HEK293 (cell line): ENCODE measurements at regions not wholly inside any gene's neighbourhood (a gene's known extent, or its start where the extent isn't known, plus 50 kb on each side); places are given as distances from the start of the nearest gene placed in this dataset.

ENCODE experiments used
- CTCF ChIA-PET: fragments of 350-600 bp; formaldehyde crosslinking; extraction: SDS; loops from one replicate; lab custom pipeline; 2021; ENCODE audit warnings: antibody characterized with exemption; lab: Yijun Ruan, JAX
- POLR2A ChIA-PET: fragments of 300-600 bp; formaldehyde crosslinking; extraction: SDS; loops from one replicate; lab custom pipeline; 2020; ENCODE audit warnings: antibody characterized with exemption, inconsistent platforms; lab: Yijun Ruan, JAX
- H3K27ac ChIP-seq: fragments of 200-500 bp; sonication (Bioruptor generic); 2 replicates; pipeline ENCODE4 v1.5.1; 2014; ENCODE audit warnings: low read depth, low read length, control low read depth, inconsistent platforms; ENCODE audit errors: extremely low read depth
- H3K36me3 ChIP-seq, 2 experiments: fragments of 200-500 bp in 1 of 2; sonication (Bioruptor generic) in 1 of 2; 1 replicate in 1 of 2; 2 replicates in 1 of 2; pipeline ENCODE4 v1.5.1; 2014 to 2017; ENCODE audit warnings: inconsistent platforms in 2 of 2, low read length in 2 of 2; ENCODE audit not compliant: control insufficient read depth in 2 of 2, insufficient read depth in 1 of 2
- H3K4me1 ChIP-seq: fragments of 200-500 bp; sonication (Bioruptor generic); 2 replicates; pipeline ENCODE4 v1.5.1; 2014; ENCODE audit warnings: mild to moderate bottlenecking, low read length, inconsistent platforms; ENCODE audit not compliant: control insufficient read depth, insufficient read depth
- H3K4me3 ChIP-seq: 2 replicates; pipeline ENCODE4 v1.5.1; 2011; ENCODE audit warnings: low read depth, mild to moderate bottlenecking, control low read depth, low read length, moderate library complexity
- H3K9me3 ChIP-seq: fragments of 200-500 bp; sonication (Bioruptor generic); 2 replicates; pipeline ENCODE4 v1.5.1; 2014; ENCODE audit warnings: low read depth, low read length, inconsistent platforms; ENCODE audit not compliant: control insufficient read depth, insufficient read depth
- AEBP2 ChIP-seq: fragments of 450-650 bp; formaldehyde crosslinking; IDR thresholded peaks from 2 replicates; pipeline ENCODE4 v1.5.1; 2016; ENCODE audit warnings: missing biosample characterization, missing genetic modification characterization, borderline replicate concordance
- KLF7 ChIP-seq: fragments of 450-650 bp; formaldehyde crosslinking; IDR thresholded peaks from 2 replicates; pipeline ENCODE4 v1.5.1; 2016; ENCODE audit warnings: missing biosample characterization, missing genetic modification characterization, borderline replicate concordance
- SP7 ChIP-seq: fragments of 450-650 bp; formaldehyde crosslinking; IDR thresholded peaks from 2 replicates; pipeline ENCODE4 v1.5.1; 2016; ENCODE audit warnings: missing biosample characterization, missing genetic modification characterization
- TCF7L2 ChIP-seq: IDR thresholded peaks from 2 replicates; pipeline ENCODE4 v1.6.1; 2011; ENCODE audit warnings: low read depth, mild to moderate bottlenecking, inconsistent platforms, low read length, moderate library complexity, borderline replicate concordance
- ZBTB49 ChIP-seq: fragments of 450-650 bp; formaldehyde crosslinking; IDR thresholded peaks from 2 replicates; pipeline ENCODE4 v1.5.1; 2016; ENCODE audit warnings: missing biosample characterization, missing genetic modification characterization, low read depth
- ZFP41 ChIP-seq: fragments of 450-650 bp; formaldehyde crosslinking; IDR thresholded peaks from 2 replicates; pipeline ENCODE4 v1.5.1; 2016; ENCODE audit warnings: missing biosample characterization, missing genetic modification characterization, borderline replicate concordance
- ZNF16 ChIP-seq: fragments of 450-650 bp; formaldehyde crosslinking; IDR thresholded peaks from 2 replicates; pipeline ENCODE4 v1.5.1; 2016; ENCODE audit warnings: low read depth, missing biosample characterization, missing genetic modification characterization
- ZNF184 ChIP-seq: fragments of 450-650 bp; IDR thresholded peaks from 2 replicates; pipeline ENCODE4 v1.5.1; 2018; ENCODE audit warnings: missing biosample characterization, mild to moderate bottlenecking, missing genetic modification characterization
- ZNF302 ChIP-seq: fragments of 450-650 bp; formaldehyde crosslinking; IDR thresholded peaks from 2 replicates; pipeline ENCODE4 v1.5.1; 2016; ENCODE audit warnings: missing biosample characterization, missing genetic modification characterization, low read depth
- ZNF311 ChIP-seq: fragments of 450-650 bp; formaldehyde crosslinking; IDR thresholded peaks from 2 replicates; pipeline ENCODE4 v1.5.1; 2017; ENCODE audit warnings: missing biosample characterization, missing genetic modification characterization, borderline replicate concordance
- ZNF335 ChIP-seq: fragments of 450-650 bp; formaldehyde crosslinking; conservative IDR thresholded peaks from 2 replicates; pipeline ENCODE4 v1.5.1; 2016; ENCODE audit warnings: missing biosample characterization, missing genetic modification characterization
- ZNF473 ChIP-seq: fragments of 450-650 bp; formaldehyde crosslinking; IDR thresholded peaks from 2 replicates; pipeline ENCODE4 v1.5.1; 2017; ENCODE audit warnings: missing biosample characterization, missing genetic modification characterization
- ZNF513 ChIP-seq: fragments of 450-650 bp; IDR thresholded peaks from 2 replicates; pipeline ENCODE4 v1.5.1; 2018; ENCODE audit warnings: missing biosample characterization, missing genetic modification characterization
- ZNF529 ChIP-seq: fragments of 450-650 bp; formaldehyde crosslinking; IDR thresholded peaks from 2 replicates; pipeline ENCODE4 v1.5.1; 2017; ENCODE audit warnings: missing genetic modification characterization, missing biosample characterization; ENCODE audit not compliant: insufficient replicate concordance
- ZNF777 ChIP-seq: fragments of 450-650 bp; formaldehyde crosslinking; IDR thresholded peaks from 2 replicates; pipeline ENCODE4 v1.5.1; 2017; ENCODE audit warnings: missing biosample characterization, missing genetic modification characterization, borderline replicate concordance
- ZNF830 ChIP-seq: fragments of 450-650 bp; IDR thresholded peaks from 2 replicates; pipeline ENCODE4 v1.5.0; 2018; ENCODE audit warnings: missing biosample characterization, missing genetic modification characterization, low read depth, mild to moderate bottlenecking, moderate library complexity
- ZSCAN30 ChIP-seq: fragments of 450-650 bp; IDR thresholded peaks from 2 replicates; pipeline ENCODE4 v1.5.1; 2018; ENCODE audit warnings: missing biosample characterization, mild to moderate bottlenecking, missing genetic modification characterization, moderate library complexity
- TF ChIP-seq, protein P1 (sequence below): fragments of 450-650 bp; formaldehyde crosslinking; conservative IDR thresholded peaks from 2 replicates; pipeline ENCODE4 v1.5.1; 2016; ENCODE audit warnings: low read depth, missing biosample characterization, missing genetic modification characterization
- TF ChIP-seq, protein P2 (sequence below): fragments of 450-650 bp; formaldehyde crosslinking; IDR thresholded peaks from 2 replicates; pipeline ENCODE4 v1.5.1; 2016; ENCODE audit warnings: missing biosample characterization, missing genetic modification characterization
- TF ChIP-seq, protein P3 (sequence below): fragments of 450-650 bp; formaldehyde crosslinking; IDR thresholded peaks from 2 replicates; pipeline ENCODE4 v1.5.1; 2016; ENCODE audit warnings: missing biosample characterization, missing genetic modification characterization

DNA sequence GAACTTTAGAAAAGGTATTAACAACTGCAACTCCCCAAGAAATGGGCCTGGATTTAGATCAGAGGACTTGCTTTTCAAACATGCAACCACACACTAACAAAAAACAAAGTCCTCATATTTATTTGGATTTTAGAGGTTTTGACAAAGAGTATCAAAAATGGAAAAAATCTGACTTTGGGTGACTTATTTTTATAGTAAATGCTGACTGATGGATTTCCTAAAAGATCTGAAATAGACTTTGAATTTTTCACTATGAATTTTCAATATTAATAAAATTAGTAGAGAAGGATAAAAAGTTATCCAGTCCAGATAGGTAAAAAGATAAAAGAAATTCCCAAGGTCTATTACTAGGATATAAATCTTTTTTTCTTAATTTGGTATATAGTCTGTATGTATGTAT is 253.5 kb downstream of the KCNJ2 start (continued):
- TF ChIP-seq AEBP2 (tag by site-specific recombination) (no peak), SP7 (no peak)

- CTCF ChIA-PET = no interaction called here
- H3K4me1 ChIP-seq = no peaks in the 10 kb centered on the region; the same call in none of the 2 replicates
- no peak overlapping the region for H3K4me3 ChIP-seq
- H3K9me3 ChIP-seq = no peaks in the 10 kb centered on the region
- no peaks in the 10 kb centered on the region for H3K36me3 ChIP-seq
- H3K27ac ChIP-seq = no peak overlapping the region
- no peak for TF ChIP-seq KLF7 (tag by site-specific recombination)
- TF ChIP-seq ZNF529 (tag by site-specific recombination) = no peak
- TF ChIP-seq ZBTB49 = no peak
- TF ChIP-seq ZNF777 (tag by site-specific recombination) = no peak
- no peak for TF ChIP-seq AEBP2 (tag by site-specific recombination)
- TF ChIP-seq TCF7L2 = no peak
- TF ChIP-seq ZNF311 (tag by site-specific recombination) = no peak
- TF ChIP-seq ZNF513 (tag by site-specific recombination) = no peak
- TF ChIP-seq ZNF830 (tag by site-specific recombination) = no peak
- no peak for TF ChIP-seq ZNF184 (tag by site-specific recombination)
- TF ChIP-seq ZSCAN30 (tag by site-specific recombination) = no peak
- TF ChIP-seq, protein P1, sequence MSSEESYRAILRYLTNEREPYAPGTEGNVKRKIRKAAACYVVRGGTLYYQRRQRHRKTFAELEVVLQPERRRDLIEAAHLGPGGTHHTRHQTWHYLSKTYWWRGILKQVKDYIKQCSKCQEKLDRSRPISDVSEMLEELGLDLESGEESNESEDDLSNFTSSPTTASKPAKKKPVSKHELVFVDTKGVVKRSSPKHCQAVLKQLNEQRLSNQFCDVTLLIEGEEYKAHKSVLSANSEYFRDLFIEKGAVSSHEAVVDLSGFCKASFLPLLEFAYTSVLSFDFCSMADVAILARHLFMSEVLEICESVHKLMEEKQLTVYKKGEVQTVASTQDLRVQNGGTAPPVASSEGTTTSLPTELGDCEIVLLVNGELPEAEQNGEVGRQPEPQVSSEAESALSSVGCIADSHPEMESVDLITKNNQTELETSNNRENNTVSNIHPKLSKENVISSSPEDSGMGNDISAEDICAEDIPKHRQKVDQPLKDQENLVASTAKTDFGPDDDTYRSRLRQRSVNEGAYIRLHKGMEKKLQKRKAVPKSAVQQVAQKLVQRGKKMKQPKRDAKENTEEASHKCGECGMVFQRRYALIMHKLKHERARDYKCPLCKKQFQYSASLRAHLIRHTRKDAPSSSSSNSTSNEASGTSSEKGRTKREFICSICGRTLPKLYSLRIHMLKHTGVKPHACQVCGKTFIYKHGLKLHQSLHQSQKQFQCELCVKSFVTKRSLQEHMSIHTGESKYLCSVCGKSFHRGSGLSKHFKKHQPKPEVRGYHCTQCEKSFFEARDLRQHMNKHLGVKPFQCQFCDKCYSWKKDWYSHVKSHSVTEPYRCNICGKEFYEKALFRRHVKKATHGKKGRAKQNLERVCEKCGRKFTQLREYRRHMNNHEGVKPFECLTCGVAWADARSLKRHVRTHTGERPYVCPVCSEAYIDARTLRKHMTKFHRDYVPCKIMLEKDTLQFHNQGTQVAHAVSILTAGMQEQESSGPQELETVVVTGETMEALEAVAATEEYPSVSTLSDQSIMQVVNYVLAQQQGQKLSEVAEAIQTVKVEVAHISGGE = no peak
- TF ChIP-seq ZNF335 (tag by site-specific recombination) = no peak
- TF ChIP-seq, protein P2, sequence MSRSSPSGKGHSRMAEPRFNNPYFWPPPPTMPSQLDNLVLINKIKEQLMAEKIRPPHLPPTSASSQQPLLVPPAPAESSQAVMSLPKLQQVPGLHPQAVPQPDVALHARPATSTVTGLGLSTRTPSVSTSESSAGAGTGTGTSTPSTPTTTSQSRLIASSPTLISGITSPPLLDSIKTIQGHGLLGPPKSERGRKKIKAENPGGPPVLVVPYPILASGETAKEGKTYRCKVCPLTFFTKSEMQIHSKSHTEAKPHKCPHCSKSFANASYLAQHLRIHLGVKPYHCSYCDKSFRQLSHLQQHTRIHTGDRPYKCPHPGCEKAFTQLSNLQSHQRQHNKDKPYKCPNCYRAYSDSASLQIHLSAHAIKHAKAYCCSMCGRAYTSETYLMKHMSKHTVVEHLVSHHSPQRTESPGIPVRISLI (tag by site-specific recombination) = no peak
- TF ChIP-seq ZNF302 = no peak
- TF ChIP-seq, protein P3, sequence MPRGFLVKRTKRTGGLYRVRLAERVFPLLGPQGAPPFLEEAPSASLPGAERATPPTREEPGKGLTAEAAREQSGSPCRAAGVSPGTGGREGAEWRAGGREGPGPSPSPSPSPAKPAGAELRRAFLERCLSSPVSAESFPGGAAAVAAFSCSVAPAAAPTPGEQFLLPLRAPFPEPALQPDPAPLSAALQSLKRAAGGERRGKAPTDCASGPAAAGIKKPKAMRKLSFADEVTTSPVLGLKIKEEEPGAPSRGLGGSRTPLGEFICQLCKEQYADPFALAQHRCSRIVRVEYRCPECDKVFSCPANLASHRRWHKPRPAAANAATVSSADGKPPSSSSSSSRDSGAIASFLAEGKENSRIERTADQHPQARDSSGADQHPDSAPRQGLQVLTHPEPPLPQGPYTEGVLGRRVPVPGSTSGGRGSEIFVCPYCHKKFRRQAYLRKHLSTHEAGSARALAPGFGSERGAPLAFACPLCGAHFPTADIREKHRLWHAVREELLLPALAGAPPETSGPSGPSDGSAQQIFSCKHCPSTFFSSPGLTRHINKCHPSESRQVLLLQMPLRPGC (tag by site-specific recombination) = no peak
- TF ChIP-seq ZNF473 (tag by site-specific recombination) = no peak
- TF ChIP-seq ZFP41 (tag by site-specific recombination) = no peak
- TF ChIP-seq ZNF16 (tag by site-specific recombination) = no peak
- POLR2A ChIA-PET = no interaction called here
These were observed 254.2 kb downstream of the KCNJ2 start for GRCh38 chr17:70423562-70423961.
